Epithelial cell of proximal tubule (primary cell): ENCODE measurements at regions not wholly inside any gene's neighbourhood (a gene's known extent, or its start where the extent isn't known, plus 50 kb on each side); places are given as distances from the start of the nearest gene placed in this dataset.
"Not testable (repeated sequence)": the region's sequence is repeated elsewhere in the genome, so short reads cannot be mapped to it uniquely, and the experiment has no call there.

ENCODE experiments used
- DNase-seq: peaks from one replicate; pipeline ENCODE4 v3.0.0-alpha.2; 2011; ENCODE audit warnings: low read depth
- H3K4me3 ChIP-seq: 2 replicates; pipeline ENCODE4 v1.5.1; 2011; ENCODE audit warnings: low read depth, mild to moderate bottlenecking, low read length
- TF ChIP-seq, protein P1 (sequence below): conservative IDR thresholded peaks from 2 replicates; pipeline ENCODE4 v1.5.1; 2012; ENCODE audit warnings: low read depth, mild to moderate bottlenecking, low read length

DNA sequence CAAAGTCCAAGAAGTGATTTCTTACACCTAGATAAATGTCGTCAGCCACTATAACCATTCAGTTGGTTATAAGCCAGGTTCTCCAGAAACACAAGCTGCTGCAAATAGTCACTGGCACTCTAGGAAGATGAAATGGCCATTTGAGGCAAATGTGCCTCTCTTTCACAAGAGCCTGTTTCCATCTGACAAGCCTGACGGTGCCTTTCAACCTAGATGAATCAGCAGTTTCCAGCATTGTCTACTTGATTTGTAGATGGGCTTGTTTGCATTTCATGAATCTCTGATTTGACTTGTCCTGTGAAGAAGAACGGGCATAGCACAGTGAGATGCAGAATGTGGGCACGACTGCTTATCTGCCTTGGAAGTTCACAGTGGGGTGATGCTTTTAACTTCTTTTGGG lies 327.2 kb downstream of the LMO7 start:
- no peak for DNase-seq
- TF ChIP-seq, protein P1, sequence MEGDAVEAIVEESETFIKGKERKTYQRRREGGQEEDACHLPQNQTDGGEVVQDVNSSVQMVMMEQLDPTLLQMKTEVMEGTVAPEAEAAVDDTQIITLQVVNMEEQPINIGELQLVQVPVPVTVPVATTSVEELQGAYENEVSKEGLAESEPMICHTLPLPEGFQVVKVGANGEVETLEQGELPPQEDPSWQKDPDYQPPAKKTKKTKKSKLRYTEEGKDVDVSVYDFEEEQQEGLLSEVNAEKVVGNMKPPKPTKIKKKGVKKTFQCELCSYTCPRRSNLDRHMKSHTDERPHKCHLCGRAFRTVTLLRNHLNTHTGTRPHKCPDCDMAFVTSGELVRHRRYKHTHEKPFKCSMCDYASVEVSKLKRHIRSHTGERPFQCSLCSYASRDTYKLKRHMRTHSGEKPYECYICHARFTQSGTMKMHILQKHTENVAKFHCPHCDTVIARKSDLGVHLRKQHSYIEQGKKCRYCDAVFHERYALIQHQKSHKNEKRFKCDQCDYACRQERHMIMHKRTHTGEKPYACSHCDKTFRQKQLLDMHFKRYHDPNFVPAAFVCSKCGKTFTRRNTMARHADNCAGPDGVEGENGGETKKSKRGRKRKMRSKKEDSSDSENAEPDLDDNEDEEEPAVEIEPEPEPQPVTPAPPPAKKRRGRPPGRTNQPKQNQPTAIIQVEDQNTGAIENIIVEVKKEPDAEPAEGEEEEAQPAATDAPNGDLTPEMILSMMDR = no peak
- no peak overlapping the region for H3K4me3 ChIP-seq

DNA sequence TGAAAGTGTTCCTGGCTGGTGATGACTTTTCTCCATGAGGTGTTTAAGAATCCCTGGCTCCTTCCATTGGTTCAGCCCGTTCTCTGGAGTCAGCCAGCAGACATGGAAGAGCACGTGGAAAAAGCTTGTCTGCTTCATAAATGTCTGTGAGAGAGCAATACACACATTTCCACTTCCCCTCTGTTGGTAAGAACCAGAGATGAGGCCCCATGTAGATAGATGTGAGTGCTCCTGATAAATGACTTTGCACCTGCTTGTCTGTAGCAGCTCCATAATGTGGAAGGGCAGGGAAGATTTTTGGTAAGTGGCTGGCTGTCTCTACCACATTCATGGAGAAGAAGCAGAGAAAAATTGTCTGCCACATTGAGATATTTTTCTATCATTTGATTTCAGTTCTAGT lies 325.8 kb downstream of the LMO7 start:
- no peak for DNase-seq

DNA sequence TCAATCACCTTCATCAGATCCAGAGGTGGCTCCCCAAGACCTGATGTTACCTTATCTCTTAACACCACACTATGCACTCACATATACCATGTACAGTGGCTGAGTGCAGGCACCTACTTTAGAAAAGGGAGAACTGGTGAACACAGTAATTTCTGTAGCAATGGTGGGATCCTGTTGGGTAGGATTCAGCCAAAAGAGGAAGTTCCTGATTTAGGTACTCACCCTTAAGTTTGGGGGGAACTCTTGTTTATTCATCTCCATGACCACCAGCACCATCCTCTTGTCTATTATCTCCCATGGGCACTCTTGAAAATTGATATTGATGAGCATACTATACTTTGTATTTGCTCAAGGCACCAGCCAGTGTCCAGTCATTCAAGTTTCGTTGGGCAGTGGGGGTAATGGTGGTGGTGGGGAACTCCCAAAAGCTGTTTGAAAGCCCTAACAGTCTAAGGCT lies 324.4 kb downstream of the LMO7 start:
- TF ChIP-seq, protein P1 = no peak
- H3K4me3 ChIP-seq = no peak overlapping the region
- no peak for DNase-seq

More for the DNA sequence above, 325.8 kb downstream of the LMO7 start:
- TF ChIP-seq, protein P1 = no peak
- H3K4me3 ChIP-seq = no peak overlapping the region

DNA sequence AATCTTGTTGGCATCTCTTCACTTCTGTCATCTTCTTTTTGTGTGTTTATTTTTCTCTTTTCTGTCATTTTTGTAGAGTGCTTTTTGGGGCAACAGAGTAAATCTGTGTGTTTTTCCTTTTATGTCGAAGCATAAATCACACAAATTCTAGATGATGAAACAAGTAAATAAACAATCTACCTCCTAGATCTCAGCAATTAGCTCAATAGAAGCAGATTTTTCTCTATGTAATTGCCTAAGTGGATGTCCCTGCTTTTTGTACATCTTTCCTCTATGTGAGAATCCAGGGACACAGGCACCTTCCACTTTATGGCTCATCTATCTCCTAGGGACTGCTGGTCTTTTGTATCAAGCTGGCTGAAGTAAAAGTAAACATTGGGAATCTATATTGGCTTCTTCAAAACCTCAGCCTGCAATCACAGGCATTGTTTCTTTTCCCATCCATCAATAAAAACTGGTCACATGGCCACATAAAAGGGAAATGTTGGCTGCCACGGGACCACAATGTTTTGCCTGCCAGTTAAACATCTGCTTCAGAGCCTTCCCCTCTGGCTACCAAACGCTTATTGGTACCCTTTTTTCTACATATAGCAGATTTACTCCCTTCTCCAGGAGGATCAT lies 323.8 kb downstream of the LMO7 start:
- DNase-seq = no peak
- TF ChIP-seq, protein P1 = no peak
- H3K4me3 ChIP-seq = no peak overlapping the region

DNA sequence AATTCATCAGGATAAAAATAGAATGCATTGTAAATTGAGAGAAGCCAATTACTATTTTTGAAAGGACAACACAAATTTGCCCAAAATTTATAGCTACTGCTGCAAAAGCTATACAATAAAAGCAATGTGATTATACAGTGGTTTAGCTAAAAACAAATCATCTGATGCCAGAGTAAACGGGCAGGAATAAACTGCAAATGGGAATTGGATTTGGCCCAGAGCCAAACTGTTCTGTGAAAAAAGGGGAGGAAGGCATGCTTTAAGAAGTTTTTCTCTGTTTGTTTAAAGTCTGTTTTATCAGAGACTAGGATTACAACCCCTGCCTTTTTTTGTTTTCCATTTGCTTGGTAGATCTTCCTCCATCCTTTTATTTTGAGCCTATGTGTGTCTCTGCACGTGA lies 317.5 kb downstream of the LMO7 start:
- not testable (repeated sequence) for DNase-seq, H3K4me3 ChIP-seq

DNA sequence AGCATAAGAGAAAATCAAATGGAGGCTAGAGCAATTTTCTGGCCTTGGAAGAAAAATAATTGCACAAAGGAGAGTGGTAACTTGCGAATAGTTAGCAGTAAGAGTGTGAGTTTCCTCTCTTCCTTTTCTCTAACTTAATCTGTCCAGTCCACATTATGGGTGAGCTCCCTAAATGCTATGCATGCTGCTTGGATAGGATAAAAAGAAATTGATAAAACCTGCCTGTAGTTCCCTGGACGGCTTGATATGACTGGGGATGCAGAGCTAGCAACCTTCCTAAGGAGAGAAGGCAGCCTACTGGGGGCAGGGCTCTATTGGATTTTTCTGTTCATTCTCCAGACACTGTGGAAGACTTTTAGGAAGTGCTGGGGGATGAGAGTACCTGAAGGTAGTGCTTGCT lies 311.3 kb downstream of the LMO7 start:
- H3K4me3 ChIP-seq = no peak overlapping the region
- DNase-seq = no peak
- TF ChIP-seq, protein P1 = no peak

DNA sequence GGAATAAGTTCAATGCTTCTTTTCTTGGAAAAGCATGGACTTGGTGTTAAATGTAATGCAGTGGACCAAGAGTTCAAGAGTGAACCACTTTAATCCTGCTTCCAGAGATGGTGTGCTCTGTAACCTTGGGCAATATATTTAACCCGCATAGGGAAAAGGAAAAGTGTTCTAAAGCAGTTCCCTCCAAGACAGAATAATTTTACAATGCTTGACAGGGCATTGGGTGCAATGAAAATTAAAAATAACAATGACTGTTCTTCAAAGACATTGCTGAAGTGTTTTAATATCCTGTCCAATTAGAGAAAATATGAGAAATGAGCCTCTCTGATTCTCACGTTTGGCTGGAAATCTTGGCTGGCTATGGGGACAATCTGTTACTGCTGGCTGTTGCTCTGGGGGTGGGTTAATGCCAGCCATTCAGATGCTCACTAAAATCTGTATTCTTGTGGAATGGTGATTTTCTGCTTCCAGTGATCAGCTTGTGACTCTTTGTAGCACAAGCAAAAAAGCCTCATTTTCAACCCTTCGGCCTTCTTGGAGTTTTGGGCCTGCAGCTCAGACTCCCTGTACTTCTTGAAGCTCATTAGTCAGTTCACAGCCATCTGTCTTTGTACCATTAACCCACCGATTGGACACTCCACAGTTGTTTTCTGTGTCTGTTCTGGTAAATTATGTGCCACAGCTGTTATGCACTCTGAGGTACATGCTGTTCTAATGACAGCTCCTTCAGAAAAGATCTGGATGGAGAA lies 310.6 kb downstream of the LMO7 start:
- H3K4me3 ChIP-seq = no peak overlapping the region
- TF ChIP-seq, protein P1 = no peak
- DNase-seq = no peak
